DMS79 (cell line): ENCODE measurements at regions not wholly inside any gene's neighbourhood (a gene's known extent, or its start where the extent isn't known, plus 50 kb on each side); places are given as distances from the start of the nearest gene placed in this dataset.

ENCODE experiments used
- DNase-seq: peaks from one replicate; lab custom pipeline; 2025; lab: John Stamatoyannopoulos, UW

DNA sequence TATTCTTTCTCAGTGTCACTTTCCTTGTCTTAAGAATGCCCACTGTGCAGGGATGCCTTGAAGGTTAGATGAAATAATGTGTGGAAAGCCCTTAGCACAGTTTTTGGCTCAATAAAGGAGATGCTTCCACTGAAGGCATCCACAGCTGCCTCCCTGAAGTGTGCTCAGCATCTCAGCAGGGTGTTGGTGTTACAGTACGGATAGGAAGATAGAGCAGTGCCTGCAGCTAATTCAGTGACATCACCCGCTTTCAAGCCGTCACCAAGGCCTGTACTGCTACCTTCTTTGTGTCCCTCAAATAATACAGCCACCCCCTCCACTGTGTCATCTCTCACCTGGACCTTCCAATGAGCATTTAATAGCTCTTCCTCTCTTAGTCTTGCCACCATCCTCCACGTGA, 59.0 kb downstream of the NDUFS5 start:
- no peak for DNase-seq

DNA sequence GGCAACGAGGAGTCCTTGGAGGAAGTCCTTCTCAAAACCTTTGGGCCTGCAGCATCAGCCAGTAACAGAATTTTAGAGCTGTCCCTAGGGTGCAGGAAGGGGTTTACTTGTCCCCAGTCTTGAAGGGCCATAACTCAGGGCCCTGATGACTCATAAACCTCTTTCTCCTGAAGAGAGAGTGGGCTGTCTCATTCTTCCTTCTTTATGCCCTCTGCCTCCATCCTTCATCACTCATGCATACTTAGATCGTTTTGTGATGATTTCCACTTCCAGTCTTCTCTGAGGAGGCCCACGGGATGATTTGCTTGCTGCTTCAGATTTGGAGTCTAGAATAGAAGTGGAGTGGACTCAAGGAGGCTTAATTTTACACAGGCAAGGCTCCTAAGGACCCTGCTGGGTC, 60.2 kb downstream of the NDUFS5 start:
- DNase-seq: no peak

DNA sequence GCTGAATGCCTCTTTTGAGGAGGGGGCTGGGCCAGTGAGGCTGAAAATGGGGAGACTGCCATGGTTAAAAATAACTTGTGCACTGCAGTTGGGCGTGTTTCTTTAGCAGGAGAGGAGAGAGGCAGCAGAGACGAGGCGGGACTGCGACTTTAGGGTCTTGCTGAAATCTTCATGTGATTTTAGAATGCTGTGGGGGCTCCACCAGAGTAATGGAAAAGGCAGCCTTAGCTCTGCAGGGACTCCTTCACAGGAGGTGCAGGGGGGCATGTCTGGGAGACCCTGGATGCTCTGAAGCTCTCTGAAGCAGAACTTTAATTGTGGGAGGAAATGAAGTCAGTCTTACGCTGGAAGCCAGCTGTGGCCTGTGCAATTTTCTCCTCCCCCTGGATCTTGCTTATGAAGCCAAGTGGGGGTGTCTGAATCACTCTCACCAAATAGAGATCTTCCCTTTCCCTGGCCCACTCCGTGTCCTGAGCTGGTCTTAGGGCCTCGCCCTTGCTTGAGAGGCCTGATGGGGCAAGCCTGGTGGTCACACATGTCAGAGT, 60.8 kb downstream of the NDUFS5 start:
- DNase-seq: no peak

DNA sequence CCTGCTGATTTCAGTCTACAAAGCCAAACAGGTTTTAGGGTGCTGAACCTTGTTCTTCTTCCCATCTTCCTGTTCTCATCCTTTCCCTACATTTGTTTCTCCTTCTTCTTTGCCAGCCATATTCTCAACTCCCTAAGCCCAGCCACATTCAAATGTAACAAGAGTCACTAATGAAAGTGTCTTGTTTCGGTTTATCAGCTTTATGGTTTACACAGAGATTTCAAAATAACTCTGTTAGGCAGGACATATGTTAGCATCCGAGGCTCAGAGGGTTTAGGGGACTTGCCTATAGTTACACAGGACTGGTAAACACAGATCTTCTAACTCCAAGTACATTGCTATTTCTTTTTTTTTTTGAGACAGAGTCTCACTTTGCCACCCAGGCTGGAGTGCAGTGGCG, 61.3 kb downstream of the NDUFS5 start:
- no peak for DNase-seq

DNA sequence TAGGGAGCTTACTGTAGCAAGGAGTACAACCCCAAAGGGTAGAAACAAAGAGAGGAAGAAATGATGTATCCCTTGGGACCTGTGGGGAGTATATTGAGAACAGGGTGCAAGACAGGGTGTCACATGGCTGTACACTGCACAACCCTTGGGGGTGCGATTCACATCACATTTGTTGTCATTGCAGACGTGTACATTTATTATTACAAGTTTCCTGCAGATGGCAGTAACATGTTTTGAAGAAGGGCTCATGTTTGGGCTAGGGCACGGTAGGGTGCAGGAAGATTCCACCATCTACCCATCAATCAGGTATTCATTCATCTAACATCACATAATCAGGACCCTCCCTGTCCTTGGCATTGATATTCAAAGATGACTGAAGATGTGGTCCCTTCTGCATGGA, 62.5 kb downstream of the NDUFS5 start:
- DNase-seq: no peak

DNA sequence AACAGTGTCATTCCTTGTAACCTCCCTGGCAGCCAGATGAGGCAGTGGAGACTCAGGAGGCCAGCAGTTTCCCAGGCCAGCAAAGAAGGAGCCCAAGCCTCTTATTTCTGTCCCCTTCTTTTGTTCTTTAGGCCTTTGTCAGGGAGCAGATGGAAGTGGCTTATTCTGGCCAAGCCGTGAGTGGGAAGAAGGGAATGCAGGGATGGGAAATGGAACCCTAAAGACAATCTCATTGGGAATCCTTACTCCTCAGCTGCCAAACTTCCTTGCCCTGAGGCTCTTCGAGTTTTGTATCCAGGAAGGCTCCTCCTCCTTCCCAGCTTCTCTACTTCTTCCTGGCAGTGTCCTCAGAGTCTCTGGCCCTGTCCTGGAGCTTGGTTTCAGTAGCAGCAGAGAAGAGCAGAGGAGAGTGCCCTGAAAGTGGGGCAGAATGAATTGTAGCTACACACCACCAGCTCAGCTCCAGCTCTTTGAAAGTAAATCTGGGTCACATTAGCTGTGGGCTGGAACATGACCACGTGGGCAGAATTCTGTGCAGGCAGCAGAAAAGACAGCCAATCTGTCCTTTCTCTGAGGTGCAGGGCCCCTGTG, 63.9 kb downstream of the NDUFS5 start:
- no peak for DNase-seq

DNA sequence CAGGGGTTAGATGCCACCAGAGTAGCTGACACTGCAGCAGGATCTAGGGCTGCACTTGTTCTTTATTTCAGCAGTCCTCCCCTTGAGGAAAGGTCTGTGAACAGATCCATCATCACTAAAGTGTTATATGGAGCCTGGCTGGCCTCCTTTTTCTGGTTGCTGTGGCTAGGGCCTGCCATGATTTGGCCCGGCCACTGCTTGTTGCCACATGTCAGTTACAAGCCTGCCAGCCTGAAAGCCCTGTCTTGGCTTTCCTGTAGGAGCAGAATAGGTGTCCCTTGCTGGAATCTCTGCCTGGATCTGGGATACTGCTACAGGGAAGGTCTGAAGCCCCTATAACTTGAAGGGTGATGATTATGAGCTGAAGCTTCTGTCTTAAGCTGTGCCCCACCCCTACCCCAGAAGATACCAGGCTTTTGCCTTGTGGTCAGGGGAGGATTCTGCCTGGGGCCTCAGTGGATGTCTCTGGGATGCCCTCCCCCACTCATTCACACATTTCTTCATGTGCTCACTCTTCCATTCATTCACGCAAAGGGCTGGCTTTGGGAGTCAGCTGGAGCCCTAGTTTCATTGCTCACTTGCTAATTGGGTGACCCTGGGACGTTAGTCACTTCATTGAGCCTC, 64.7 kb downstream of the NDUFS5 start:
- DNase-seq: no peak

DNA sequence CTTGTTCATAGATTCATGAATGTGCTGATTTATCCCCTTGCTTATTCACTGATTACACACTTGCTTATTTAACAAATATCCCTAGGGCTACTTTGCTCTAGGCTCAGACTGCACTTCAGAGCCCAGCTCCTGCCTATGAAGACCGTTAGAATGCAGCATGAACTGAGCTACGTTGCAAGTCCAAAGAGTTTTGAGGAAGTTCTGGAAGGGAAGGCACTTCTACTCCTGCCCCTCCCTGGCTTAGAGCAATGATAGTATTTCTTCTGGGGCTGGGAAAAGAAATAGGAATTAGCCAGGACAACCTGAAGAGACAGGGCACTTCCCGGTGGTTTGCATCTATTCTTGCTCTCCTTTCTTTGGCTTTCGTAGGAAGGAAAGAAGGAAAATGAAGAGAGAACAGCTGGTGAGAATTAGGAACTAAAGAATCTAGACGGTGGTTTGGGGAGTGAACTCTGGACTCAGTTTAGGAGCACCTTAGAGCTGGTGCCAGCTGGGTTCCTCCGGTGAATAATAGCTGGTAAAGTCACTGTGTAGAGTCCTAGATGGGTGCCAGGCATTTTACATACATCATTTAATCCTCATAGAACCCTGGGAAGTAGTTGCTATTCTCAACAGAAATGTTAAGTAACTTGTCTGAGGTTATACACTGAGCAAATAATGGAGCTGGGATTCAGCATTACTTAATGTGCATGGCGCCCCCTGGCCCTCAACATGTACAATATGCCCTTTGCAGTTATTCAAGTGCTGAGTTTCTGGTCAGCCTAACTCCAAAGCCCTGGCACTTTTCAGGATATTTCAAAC, 65.9 kb downstream of the NDUFS5 start:
- DNase-seq: peak; percentile 62

DNA sequence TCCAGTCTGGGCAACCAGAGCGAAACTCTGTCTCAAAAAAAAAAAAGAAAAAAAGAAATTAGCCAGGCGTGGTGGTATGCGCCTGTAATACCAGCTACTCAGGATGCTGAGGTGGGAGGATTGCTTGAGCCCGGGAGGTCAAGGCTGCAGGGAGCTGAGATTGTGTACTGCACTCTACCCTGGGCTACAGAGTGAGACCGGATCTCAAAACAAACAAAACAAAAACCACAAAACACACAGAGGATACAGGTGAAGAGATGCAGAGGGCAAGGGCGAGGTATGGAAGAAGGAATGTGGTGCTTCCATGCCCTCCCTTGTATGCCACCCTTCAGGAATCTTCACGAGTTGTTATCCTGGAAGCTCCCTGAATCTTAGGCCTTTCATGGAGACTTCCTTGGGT, 68.5 kb downstream of the NDUFS5 start:
- no peak for DNase-seq

DNA sequence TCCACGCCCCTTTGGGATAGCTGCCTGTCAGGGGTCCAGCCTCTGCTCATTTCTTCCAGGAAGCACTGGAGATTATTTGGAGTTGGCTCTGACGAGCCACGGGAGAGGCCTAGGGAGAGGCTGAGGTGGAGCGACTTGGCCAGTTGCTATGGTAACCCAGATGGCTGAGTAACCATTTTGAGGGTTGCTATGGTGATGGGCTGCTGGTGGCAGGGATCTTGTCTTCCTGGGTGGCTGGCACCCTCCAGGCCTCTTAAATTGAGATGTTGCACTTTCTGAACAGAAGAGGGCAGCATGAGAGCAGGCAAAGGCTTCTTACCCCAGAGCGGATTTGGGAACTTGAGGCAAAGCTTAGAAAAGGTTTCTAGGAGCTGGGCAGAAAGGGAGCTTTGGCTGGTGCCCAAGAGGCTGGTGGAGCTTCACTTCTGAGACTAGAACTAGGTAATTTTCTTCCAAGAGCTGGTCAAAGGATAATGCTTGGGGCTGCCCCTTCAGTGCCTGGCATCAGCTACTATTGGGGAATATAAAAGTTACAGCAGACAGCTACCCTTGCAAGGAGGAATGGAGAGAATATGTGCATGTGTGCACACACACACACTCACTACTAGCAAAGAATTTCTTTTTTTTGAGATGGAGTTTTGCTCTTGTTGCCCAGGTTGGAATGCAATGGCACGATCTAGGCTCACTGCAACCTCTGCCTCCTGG, 72.5 kb downstream of the NDUFS5 start:
- peak; percentile 96 for DNase-seq

DNA sequence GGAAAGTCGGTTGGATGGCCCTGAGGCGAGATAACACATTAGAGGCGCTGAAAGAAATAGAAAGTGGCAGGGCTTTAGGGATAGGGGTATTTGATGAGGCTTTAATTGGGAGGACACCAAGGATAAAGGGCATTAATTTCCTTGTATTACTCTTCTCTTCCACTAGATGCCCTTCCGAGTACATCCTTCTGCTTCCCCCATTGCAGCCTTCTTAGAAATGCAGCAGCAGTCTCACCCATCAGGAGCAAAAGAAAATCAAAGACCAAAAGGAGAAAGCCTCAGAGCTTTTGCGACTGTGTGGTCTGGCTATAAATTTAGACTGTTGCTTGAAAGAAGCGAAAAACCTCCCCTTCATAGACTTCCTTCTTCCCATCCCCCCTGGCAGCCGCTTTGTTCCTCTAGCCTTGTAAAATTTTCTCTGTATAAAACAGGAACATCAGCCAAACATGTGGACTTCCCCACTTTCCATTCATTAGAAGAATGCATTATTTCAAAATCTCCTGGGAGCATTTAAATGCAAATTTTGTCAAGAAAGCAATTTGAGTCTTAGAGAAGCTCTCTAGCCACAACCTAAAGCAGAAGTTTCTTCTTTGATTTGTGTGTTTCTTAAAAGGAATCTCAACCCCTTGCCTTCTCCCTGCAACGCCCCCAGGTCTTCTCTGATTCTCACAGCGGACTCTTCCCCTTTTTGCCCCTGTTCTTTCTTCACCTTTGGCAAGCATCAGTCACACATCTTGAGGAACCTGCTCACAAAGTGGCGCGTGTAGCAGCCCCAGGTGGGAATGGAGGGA, 76.6 kb downstream of the NDUFS5 start:
- peak; percentile 80 for DNase-seq

DNA sequence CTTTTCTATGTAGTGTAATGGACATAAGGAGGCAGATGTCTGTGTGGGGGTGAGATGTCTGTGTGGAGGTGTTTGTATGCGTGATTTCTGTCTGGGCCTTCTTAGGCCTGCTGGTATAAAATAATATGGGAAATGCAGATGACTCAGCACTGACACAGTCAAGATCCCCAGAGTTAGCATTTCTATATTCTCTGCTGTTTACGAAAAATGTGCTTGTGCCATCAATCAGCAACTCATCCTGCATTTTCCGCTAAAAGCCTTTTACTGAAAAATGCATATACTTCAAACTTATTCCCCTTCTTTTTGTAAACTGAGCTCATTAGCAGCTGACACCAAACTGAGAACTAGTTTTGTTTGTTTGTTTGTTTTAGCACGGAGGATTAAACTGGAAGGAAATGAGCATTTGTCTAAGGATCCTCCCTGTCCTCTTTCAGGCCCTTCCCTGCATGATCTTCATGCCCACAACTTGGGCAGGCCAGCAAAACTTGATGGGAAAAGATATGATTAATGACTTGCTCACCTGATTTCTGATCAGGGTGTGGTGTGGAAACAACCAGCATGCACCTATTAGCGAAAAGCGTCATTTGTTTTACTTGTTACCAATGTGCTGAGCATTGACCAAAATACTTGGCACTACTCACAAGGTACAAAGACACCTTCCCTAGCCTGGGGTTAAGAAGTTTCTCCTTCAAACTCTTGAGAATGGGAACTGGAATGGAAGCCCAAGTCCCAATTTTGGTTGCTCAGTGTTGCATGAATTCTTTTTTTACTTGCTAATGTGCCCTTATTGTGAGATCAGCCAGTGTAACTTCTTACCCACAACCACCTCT, 77.4 kb downstream of the NDUFS5 start:
- no peak for DNase-seq

DNA sequence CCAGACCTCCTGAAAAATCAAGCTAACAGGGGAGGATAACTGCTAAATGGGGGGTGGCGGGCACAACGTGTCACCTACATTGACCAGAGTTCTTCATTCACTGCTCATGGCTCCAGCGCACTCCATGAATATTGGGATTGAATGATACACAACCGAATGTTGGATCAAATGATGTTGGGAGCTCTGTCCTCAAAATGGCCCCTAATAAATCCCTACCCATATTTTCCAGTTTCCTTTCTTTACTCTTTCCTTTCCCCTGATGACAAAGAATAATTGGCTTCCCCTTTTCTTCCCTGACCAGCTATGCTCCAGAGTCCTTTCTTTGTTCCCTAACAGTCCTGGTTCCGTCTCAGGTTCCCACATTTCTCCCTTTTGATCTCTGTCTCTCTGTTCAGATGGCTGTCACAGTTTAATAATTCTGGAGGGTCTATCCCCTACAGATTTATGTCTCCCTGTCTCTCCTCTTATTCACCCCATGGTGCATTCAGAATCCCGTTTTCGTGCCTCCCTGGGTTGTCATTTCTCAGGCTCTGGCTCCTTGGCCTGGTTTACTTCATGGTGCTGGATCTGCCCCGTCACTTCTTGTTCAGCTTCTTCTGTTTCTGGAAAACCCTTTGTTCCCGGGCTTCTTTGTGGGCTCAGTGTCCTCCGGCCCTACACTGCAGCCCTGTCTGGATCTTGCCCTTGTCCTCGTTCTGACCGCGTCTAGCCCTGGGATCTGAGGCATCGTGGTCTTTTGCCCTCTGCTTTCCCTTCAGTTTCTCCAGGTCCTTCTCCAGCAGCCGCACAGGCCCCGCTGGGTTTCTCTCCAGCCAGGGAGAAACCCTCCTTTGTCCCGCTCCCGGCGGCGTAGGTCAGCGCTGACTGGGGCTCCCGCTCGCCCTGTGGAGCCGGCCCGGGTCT, 78.3 kb downstream of the NDUFS5 start:
- peak; percentile 35 for DNase-seq

DNA sequence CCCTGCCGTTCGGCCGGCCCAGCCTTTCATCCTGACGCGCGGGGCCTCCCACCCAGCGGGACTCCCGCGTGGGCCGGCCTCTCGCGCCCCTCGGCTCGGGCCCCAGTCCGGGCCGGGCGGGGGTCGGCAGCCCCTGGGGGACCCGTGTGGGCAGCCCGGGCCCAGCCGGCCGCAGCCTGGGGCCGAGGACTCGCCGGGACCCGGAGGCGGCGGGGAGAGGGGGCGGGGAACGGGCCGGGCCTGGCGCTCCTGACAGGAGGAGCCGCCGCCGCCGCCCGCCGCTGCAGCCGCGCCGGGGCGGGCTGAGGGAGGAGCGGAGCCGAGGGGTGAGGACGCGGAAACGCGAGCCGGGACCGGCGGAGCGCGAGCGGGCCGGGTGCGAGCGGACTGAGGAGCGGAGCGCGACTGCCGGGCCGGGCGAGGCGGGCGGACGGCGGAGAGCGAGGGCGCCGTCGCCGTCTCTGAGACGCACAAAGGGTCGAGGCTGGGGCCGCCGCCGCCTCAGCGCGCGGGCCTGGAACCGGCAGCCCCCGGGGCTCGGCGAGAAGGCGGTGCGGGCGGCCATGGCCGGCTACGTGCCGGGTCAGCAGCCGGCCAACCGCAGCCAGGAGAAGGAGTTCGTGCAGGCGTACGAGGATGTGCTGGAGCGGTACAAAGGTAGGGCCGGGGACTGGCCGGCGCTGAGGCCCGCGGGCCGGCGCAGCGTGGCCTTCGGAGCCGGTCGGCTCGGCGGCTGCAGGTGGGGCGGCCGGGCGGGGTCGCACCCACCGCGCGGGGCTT, 79.1 kb downstream of the NDUFS5 start:
- no peak for DNase-seq

DNA sequence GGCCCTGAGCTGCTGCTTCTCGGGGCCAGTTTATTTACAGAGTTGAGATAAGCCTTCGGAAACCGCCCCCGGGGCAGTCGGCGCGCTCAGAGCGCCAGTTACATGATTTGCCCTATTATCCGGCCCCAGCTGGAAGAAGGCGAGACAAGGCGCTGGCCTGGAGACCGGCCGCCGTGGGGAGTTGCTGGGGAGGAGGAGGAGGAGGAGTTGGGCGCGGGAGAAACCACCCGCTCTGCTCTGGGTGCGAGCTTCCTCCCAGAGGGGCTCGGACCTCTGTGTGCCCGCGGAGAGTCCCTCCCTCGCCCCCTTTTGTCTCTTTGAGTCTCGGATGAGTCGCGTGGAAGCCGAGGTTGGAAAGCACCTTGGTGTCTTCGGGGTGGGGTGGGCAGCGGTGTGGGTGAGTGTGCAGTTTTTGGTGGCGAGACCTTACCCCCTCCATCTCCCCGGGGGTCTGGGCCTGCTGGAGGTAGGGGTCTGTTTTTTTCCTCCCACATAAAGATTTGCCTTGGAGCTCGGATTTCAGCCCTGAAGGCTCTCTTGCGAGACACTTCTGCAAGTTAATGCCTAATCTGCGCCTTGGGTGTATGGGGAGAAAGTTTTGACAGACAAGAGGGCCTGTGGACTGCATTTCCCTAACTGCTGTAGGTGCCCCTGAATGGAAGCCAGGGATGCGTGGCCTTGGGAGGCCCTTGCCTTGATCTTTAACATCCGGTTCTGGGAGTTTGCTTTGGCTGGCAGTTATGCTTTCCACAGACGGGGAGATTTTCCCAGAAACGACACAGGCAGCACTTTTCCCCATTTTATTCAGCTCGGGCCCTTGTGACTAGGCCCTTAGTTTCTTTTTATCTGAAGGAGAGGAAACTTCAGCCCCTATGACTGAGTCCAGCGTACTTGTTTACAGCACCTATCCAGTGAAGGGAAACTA, 80.0 kb downstream of the NDUFS5 start:
- DNase-seq: no peak

DNA sequence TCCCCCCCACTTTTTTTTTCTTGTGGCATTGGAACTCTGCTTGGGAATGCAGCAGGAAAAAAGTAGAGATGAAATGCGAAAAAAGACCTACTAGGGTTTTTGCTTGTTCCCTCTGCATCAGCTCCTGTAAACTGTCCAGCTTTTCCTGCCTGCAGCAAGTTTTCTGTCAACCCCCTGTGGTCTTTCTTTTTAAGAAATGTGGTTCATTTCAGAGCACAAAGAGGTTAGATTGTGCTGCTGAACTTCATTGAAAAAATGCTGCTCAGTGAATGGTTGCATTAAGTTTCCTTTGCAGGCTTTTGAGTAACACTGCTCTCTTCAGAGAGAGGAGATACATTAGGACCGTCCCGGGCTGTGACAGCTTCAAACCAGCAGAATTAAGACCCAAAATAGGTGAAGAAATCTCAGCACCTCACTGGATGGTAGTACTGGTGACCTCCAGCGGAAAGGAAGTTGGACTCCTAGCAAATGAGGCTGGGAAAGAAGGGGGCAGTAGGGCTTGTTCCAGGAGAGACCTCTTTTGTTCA, 80.7 kb downstream of the NDUFS5 start:
- DNase-seq: no peak
